Progenitor cell of endocrine pancreas (in vitro differentiated cells): ENCODE measurements at regions not wholly inside any gene's neighbourhood (a gene's known extent, or its start where the extent isn't known, plus 50 kb on each side); places are given as distances from the start of the nearest gene placed in this dataset.

Source experiments
- DNase-seq: peaks from one replicate; pipeline ENCODE4 v3.0.0; 2021; ENCODE audit warnings: low spot score; ENCODE audit not compliant: unreplicated experiment
- H3K27ac Mint-ChIP-seq: 2 replicates; pipeline ENCODE4 v1.8.0; 2021; ENCODE audit warnings: mild to moderate bottlenecking, moderate library complexity, mixed read lengths
- H3K27me3 Mint-ChIP-seq: 2 replicates; pipeline ENCODE4 v1.8.0; 2021; ENCODE audit warnings: mixed read lengths
- H3K36me3 Mint-ChIP-seq: 2 replicates; pipeline ENCODE4 v1.8.0; 2022; ENCODE audit warnings: mixed read lengths; ENCODE audit not compliant: insufficient read depth
- H3K4me1 Mint-ChIP-seq: 2 replicates; pipeline ENCODE4 v1.8.0; 2021; ENCODE audit warnings: low read depth, mixed read lengths
- H3K4me3 Mint-ChIP-seq: 2 replicates; pipeline ENCODE4 v1.8.0; 2021; ENCODE audit warnings: low read depth, mild to moderate bottlenecking, moderate library complexity, mixed read lengths
- H3K9me3 Mint-ChIP-seq: 2 replicates; pipeline ENCODE4 v1.8.0; 2021; ENCODE audit warnings: low read depth, mixed read lengths
- CTCF ChIP-seq: fragments of 200-600 bp; sonication (generic); IDR thresholded peaks from one replicate; pipeline ENCODE4 v1.5.0; 2021; ENCODE audit warnings: antibody characterized with exemption, mild to moderate bottlenecking; ENCODE audit not compliant: unreplicated experiment

- no peaks in the 10 kb centered on the region for H3K4me1 Mint-ChIP-seq
- H3K27ac Mint-ChIP-seq = no peak overlapping the region
- no peak for DNase-seq
- no peak overlapping the region for H3K4me3 Mint-ChIP-seq
- no peaks in the 10 kb centered on the region for H3K36me3 Mint-ChIP-seq
- peaks cover 6% of the 10 kb centered on the region for H3K27me3 Mint-ChIP-seq
- TF ChIP-seq CTCF = no peak
- no peaks in the 10 kb centered on the region for H3K9me3 Mint-ChIP-seq
Observed at GRCh38 chr5:10115669-10116068, 134.0 kb downstream of the ATPSCKMT start.

GRCh38 chr5:10111571-10111970 is 138.1 kb downstream of the ATPSCKMT start:
- Mint-ChIP-seq H3K9me3 (no peaks in the 10 kb centered on the region), H3K4me3 (no peak overlapping the region), H3K27ac (no peak overlapping the region), H3K4me1 (no peaks in the 10 kb centered on the region), H3K36me3 (no peaks in the 10 kb centered on the region), H3K27me3 (peaks cover 18% of the 10 kb centered on the region)
- no peak for DNase-seq
- peak; percentile 57 for TF ChIP-seq CTCF

GRCh38 chr5:10110228-10110627 is 139.5 kb downstream of the ATPSCKMT start:
- Mint-ChIP-seq H3K27ac (no peak overlapping the region), H3K4me1 (no peaks in the 10 kb centered on the region), H3K27me3 (peaks cover 20% of the 10 kb centered on the region), H3K9me3 (no peaks in the 10 kb centered on the region), H3K36me3 (no peaks in the 10 kb centered on the region), H3K4me3 (no peak overlapping the region)
- no peak for DNase-seq
- no peak for TF ChIP-seq CTCF

GRCh38 chr5:10109299-10109698 is 140.4 kb downstream of the ATPSCKMT start:
- Mint-ChIP-seq H3K4me3 (no peak overlapping the region), H3K9me3 (no peaks in the 10 kb centered on the region), H3K36me3 (no peaks in the 10 kb centered on the region), H3K27me3 (peaks cover 20% of the 10 kb centered on the region), H3K27ac (no peak overlapping the region), H3K4me1 (no peaks in the 10 kb centered on the region)
- no peak for TF ChIP-seq CTCF
- no peak for DNase-seq

GRCh38 chr5:10106806-10107205 is 142.9 kb downstream of the ATPSCKMT start:
- H3K36me3 Mint-ChIP-seq = no peaks in the 10 kb centered on the region
- H3K4me1 Mint-ChIP-seq = no peaks in the 10 kb centered on the region
- H3K27me3 Mint-ChIP-seq = peaks cover 18% of the 10 kb centered on the region
- no peak for DNase-seq
- no peaks in the 10 kb centered on the region for H3K9me3 Mint-ChIP-seq
- no peak overlapping the region for H3K4me3 Mint-ChIP-seq
- no peak for TF ChIP-seq CTCF
- H3K27ac Mint-ChIP-seq = no peak overlapping the region
